ENCODE measurements at regions not wholly inside any gene's neighbourhood (a gene's known extent, or its start where the extent isn't known, plus 50 kb on each side); places are given as distances from the start of the nearest gene placed in this dataset.
A peak's percentile ranks its signal among the peaks of the same experiment; 100 is the strongest.
"Not testable (repeated sequence)": the region's sequence is repeated elsewhere in the genome, so short reads cannot be mapped to it uniquely, and the experiment has no call there.

DNA sequence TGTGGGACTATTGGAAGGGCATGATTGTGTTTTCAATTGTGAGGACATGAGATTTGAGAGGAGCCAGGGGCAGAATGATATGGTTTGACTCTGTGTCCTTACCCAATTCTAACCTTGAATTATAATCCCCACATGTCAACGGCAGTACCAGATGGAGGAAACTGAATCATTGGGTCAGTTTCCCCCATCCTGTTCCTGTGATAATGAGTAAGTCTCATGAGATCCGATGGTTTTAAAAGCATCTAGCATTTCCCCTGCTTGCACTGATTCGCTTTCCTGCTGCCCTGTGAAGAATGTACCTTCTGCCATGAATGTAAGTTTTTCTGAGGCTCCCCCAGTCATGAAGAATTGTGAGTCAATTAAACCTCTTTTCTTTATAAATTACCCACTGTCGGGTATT lies 1367.1 kb downstream of the XPNPEP1 start:
- DNase-seq (ENCODE audit: low spot score), result peak; percentile 60

DNA sequence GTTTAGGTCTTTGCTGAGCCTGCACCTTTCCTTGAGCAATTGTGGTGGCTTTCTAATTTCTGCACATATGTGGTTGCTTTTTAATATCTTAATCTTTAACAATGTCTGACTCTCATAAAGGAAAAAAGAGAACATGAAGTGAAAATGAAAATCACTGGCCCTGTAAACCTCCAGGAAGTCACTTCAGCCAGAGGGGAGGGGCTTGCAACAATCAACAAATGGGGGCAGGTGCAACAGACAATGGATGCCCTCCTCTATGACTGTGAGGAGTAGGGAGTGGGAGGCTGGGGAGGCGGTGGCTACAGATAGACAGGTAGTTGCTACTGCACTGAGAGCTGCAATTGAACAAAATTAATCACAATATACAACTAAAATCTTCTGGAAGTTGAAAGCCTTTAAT lies 1377.4 kb downstream of the XPNPEP1 start:
- DNase-seq (ENCODE audit: low spot score), result no peak

DNA sequence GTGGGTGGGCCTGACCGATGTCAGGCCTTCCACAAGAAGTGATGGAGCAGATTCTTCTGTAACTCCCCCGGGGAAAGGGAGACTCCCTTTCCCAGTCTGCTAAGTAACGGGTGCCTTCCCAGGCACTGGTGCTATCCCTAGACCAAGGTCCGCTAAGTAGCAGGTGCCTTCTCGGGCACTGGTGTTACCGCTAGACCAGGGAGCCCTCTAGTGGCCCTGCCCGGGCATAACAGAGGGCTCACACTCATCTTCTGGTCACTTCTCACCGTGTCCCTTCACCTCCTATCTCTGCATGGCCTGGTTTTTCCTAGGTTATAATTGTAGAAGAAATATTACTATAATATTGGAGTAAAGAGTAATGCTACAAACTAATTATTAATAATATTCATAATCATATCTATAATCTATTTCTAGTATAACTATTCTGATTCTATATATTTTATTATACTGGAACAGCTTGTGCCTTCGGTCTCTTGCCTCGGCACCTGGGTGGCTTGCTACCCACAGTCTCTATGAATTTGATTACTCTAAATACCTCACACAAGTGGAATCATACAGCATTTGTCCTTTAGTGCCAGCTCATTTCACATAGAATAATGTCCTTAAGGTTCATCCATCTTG lies 1378.7 kb downstream of the XPNPEP1 start:
- DNase-seq (ENCODE audit: low spot score), result peak; percentile 82

DNA sequence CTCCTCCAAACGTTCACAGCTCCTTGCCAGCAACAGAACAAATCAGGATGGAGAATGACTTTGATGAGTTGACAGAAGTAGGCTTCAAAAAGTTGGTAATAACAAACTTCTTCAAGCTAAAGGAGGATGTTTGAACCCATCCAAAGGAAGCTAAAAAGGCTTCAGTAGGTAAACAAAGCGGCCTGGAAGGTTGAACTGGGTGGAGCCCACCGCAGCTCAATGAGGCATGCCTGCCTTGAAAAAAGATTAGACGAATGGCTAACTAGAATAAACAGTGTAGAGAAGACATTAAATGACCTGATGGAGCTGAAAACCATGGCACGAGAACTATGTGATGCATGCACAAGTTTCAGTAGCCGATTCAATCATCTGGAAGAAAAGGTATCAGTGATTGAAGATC lies 1369.0 kb upstream of the SORCS1 start:
- not testable (repeated sequence) for DNase-seq (ENCODE audit: low spot score)

DNA sequence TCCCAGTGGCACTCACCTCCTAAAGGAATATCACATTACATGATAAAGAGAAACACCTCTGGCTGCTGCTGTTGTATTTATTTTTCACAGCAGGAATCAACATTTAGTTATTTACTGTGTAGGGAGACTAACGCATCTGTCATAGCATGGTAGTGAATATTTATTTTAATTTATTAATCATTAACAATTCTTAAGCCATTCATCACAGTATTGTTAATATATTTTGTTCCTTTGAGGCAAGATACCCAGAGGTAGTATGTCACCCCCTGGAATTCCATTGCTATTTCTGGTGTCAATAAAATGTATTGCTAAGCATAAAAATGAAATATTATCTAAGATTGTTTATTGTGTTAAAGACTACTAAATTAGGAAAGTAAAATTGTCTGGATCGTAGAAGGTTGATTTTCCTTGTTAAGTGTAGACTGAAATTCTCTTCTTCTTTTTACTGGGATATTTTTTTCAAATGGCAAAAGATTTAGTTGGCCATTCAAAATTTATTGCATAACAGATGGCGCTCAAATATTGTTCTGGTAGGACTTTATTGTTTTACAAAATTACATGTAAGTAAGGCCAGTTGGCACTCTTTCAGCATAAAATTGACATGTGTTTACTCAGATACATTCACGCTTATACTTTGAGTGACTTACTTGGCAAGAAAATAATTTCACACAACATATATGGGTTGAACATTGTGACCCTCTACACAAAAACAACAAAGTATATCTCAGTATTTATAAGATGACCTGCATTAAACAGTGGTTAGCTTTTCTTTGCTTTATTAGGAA lies 1358.7 kb upstream of the SORCS1 start:
- DNase-seq (ENCODE audit: low spot score), result no peak

DNA sequence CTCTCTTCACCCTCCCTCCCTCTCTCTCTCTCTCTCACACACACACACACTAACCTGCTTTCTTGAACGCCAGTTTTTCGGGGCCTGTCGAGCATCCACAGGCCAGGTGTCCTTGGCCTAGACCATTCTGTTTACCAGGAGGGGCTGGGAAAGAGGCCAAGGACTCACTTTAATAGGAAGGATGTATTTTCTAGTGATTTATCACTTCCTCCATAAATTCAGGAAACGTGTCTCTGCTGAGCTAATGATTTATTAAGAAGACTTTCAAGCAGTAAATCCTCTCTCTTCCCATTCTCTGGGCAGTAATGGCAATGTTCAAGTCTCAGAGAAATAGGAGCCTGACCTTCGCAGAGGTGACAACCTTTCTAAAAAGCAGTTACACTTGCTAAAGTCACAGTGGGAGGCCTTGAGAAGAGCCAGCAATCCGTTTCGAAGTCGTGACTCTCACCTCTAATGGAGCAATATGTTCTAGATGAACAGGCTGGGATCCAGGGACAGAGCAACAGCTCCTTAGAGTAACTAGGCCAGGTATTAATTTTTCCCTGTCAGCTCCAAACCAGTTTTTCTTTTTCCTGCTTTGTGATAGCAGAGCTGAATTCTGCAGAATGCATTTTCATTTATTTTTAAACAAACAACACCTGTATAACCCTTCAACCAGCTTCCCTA lies 1357.5 kb upstream of the SORCS1 start:
- peak; percentile 5 for DNase-seq (ENCODE audit: low spot score)

DNA sequence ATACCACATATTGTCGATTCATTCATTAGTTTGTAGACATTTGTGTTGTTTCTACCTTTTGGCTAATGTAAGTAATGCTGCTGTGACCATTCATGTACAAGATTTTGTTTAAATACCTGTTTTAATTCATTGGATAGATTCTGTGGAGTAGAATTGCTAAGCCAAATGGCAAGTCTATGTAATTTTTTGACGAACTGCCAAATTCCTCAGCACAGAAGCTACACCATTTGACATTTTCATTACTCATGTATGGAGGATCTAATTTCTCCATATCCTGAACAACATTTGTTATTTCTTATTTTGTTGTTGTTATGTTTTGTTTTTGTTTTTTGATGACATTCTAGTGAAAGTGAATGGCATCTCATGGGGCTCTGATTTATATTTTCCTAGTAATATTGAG lies 1351.3 kb upstream of the SORCS1 start:
- DNase-seq (ENCODE audit: low spot score), result no peak

DNA sequence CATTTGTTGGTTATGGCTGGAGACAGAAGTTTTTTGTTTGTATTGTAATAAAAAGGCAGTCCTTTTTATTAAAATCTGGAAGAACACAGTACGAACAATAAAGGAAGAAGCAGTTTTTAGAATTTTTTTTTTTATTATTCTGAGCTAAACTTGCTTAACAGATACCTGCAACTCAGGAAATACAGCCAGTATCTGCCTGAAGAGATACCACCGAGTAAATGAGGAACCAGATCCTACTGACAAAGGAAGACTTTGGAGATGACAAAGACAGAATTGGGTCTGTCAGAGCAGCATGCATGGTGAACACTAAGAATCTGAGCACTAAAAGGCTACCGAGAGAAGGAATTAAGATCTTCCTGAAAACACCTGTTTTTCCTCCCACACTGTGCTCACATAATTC lies 1335.9 kb upstream of the SORCS1 start:
- DNase-seq (ENCODE audit: low spot score), result no peak

DNA sequence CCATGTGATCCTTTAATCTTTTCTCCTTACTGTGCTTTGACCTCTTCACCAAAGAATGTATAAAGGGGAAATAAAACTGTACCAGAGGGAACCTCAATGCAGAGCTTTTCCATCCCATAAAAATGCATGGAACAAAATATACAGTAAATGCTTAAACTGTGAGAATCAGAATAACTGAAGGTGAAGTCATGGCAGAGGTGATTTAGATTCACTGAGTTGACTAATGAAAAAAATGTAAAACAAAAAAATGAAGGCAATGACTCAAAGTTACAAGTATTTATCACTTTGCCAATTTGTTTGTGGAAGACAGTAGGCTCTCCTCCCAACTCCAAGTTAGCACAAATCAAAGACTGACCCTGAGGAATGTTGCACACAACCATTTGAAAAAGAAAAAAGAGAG lies 1331.6 kb upstream of the SORCS1 start:
- no peak for DNase-seq (ENCODE audit: low spot score)

DNA sequence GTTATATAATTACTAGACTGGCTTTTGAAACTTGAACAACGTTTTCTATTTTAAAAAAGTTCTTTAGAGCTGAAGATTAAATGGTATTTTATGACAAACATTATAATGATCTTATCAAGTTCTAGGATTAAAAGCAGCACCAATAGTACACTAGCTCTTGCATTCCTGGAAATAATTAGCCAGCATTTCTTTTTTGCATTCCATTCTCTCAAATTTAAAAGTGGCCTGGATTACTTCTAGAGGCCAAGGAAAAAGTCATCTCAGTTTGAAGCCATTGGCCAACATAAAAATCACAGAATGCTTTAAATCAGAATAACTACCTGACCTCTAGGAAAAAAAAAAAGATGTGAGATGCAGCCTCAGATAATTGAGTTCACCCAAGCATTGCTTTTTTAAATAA lies 1326.4 kb upstream of the SORCS1 start:
- DNase-seq (ENCODE audit: low spot score), result no peak

DNA sequence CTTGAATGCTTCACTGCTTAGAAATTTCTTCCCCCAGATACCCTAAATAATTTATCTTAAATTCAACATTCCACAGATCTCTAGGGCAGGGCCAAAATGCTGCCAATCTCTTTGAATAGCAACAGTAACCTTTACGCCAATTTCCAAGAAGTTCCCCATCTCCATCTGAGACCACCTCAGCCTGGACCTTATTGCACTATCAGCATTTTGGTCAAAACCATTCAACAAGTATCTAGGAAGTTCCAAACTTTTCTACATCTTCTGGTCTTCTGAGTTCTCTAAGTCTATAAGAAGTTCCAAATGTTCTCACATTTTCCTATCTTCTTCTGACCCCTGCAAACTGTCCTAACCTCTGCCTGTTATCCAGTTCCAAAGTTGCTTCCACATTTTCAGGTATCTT lies 1306.9 kb upstream of the SORCS1 start:
- DNase-seq (ENCODE audit: low spot score), result no peak

DNA sequence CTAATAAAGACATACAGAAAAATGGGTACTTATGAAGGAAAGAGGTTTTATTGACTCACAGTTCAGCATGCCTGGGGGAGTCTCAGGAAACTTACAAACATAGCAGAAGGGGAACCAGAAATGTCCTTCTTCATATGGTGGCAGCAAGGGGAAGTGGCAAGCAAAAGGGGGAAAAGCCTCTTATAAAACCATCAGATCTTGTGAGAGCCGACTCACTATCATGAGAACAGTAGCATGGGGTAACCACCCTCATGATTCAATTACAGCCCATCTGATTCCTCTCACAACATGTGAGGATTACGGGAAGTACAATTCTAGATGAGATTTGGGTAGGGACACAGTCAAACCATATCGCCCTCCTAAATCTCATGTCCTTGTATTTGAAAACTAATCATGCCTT lies 1305.4 kb upstream of the SORCS1 start:
- peak; percentile 17 for DNase-seq (ENCODE audit: low spot score)

DNA sequence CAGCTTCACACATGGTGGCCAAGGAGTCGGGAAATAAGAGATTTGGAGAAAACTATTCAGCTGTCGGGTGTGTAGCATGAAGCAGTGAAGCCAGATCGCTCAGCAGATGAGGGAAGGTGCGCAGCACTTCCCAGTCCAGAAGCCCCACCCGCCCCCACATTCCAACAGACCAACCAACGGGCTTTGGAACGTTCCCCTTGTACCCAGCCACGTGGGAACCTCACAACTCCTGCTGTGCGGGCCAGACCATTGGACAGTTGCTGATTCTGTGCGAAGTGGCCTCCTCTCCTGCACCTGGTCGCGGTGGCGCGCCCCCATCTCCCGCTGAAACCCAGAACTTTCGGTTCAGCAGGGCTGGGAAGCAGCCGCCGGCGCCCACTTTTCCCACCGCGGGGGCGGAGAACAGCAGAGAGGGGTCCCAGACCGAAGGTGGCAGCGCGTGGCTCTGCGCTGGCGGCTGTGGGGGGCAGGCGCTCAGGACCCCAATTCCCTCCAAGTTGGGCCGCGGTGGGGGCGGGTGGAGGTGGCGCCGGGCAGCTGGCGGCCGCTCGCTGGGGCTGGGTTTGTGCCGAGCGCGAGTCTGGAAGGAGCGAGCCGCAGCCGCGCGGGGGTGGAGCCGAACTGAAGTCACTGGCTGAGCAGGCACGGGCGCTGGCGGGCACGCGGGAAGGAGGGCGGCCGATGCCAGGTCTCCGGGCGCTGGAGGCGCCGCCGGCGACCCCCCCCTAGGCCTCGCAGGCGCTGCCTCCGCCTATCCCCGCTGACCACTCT lies 1301.5 kb upstream of the SORCS1 start:
- DNase-seq (ENCODE audit: low spot score), result no peak

DNA sequence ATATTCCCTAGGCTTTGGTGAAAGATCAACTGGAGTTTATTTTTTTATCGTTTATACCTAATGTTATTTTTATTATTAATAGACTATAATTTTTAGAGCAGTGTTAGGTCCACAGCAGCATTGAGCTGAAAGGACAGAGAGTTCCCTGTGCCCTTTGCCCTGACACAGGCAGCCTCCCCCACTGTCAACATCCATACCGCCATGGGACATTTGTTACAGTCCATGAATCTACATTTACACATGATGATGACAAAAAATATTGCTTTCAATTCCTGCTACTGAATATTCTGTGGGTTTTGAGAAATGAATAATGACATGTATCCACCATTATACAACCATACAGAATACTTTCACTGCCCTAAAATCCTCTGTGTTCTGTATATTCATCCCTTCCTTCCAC lies 1297.5 kb upstream of the SORCS1 start:
- DNase-seq (ENCODE audit: low spot score), result no peak

DNA sequence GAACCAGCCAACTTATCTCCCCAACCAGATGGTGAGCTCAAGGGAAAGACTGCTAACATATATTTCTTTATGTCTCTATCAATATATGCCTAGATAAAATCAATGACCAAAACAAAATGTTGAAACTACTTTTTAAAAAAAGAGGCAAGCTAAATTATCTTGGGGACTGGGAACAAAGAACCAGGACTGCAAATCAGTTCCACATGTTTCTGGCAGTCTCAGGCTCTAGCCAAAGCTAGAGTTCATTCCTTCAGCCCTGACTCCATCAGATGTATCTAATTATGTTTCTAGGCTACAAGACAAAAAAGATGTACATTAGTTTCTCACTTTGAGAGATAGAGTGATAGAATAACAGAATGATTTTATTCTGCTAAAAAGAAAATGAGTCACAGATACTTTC lies 1290.3 kb upstream of the SORCS1 start:
- no peak for DNase-seq (ENCODE audit: low spot score)

DNA sequence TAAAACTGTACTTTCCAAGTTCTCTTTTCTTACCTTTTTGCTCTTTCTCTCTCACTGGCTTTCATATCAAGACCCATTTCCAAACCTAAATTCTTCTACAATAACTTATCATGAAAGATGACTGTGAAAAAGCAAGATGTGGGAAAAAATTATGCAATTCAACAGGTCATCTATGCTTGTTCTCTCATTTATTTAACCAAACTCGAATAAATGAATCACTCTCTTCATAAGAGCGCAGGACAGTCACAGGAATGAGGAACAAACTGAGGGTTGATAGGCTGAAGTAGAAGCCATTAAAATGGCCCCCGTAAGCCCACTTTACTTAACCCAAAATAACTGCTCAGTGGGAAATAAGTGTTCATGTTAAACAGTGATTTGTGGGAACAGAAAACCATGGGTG lies 1289.7 kb upstream of the SORCS1 start:
- DNase-seq (ENCODE audit: low spot score), result no peak

DNA sequence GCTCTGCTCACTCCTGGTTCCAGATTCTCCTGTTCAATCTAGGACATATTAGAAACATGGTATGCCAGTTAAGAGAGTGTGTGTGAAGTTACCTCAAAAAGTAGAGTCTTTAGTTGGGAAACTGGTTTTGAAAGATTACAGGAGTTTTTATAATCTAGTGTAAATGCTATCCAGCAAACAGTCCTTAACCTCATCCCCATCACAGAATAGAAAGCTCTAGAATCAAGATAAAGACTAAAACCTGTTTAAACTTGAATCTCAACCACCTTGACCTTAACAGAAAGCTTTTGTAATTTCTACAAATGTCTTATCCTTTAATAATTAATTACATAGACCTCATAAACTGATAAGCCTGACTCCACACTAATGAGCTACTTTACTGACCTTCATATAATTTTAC lies 1288.7 kb upstream of the SORCS1 start:
- DNase-seq (ENCODE audit: low spot score), result no peak

DNA sequence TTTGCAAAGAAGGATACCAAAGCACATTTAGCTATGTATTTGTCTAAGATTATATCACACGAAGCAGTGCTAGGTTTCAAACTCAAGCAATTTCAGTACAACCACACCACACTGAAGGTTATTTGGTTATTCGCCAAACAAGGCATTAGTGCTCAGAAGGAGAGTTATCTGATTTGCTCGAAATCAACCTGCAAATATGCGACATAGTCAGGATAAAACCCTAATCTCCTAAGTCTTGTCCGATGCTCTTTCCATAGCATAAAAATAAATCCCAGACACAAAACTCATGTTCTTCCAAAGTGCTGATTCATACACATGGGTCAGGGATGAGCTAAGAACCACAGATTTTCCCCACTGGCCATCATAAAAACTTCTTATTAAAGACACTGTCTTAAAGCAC lies 1288.0 kb upstream of the SORCS1 start:
- DNase-seq (ENCODE audit: low spot score), result no peak

DNA sequence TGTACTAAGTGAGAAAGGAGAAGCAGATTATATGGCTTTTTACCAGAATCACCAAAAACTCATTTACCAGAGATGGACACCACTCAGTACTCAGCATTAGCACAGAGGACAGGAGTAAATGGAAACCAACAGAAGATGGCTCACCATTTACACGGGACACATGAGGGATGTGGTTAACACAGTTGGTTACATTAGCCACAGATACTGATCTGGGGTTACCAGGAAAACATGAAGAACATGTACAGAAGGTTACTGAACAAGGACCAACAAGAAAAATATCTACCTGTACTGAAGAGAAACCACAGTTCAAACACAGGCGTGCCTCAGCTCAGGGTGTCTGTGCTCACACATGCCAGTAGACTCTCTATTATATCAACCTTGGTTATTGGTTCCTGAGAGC lies 1285.8 kb upstream of the SORCS1 start:
- DNase-seq (ENCODE audit: low spot score), result no peak

DNA sequence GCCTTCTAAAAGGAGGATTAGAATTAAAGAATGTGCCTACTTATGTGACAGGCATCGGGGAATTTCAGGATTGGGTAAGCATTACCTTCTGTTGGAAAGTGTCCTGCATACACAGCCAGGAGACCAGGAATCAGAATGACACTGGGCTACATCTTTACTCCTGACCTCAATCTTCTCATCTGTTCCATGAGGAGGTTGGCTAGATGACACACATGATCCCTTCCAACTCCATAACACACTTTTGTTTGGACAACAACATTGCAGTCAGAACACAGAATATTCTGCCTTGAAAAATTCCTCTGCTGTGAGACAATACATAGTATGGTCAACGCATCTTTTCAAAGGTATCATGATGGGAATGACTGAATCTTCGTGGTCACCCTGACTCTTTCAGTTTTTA lies 1281.2 kb upstream of the SORCS1 start:
- no peak for DNase-seq (ENCODE audit: low spot score)

DNA sequence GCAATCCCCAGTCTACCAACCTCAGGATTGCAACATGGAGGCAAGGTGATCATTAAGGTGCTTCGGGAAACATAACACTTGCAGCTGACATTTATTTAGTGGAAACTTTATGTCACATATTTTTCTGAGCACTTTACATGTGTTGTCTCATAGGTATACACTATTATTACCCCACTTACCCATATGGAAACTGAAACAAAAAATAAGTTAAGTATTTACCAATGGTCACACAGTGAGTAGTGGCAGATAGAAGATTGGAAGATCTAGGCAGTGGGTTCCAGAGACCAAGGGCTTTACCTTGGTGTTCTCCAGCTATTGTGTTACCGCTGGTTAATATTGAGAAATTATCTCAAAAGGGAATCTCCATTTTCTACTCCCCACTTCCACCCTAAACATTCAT lies 1279.1 kb upstream of the SORCS1 start:
- no peak for DNase-seq (ENCODE audit: low spot score)

DNA sequence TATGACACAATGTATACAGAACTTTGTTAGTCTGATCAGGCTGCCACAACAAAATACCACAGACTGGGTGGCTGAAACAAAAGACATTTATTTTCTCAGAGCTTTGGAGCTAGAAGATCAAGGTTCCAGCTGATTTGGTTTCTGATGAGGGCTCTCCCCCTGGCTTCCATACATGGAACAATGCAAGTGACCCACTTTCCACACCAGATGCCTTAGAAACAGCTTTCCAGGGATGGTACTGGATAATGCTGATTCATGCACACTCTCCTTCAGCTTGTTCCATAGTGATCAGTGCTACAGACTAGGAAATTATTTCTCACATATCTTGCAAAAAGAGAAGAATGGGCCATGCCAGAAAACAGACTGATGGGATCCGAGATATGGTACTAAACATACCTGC lies 1274.9 kb upstream of the SORCS1 start:
- no peak for DNase-seq (ENCODE audit: low spot score)

DNA sequence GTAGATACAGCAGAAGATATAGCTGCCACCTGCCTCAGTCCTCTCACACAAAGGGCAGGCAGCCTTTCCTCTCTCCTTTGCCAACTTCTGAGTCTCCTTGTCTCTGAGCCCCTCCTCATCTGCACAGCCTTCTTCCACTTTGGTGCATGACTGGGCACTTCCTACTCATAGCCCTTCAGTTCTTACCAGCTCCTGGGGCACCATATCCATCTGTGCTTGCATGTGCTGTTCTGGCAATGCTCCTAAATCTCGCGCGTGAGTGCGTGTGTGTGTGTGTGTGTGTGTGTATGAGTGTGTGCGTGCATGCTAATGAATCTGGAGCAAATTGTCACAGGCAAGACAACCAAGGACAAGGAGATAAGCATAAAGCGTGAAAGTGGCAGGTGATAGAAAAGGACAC lies 1271.6 kb upstream of the SORCS1 start:
- no peak for DNase-seq (ENCODE audit: low spot score)

Data from A172 (cell line).